DOHH2 (cell line): ENCODE measurements at regions not wholly inside any gene's neighbourhood (a gene's known extent, or its start where the extent isn't known, plus 50 kb on each side); places are given as distances from the start of the nearest gene placed in this dataset.

Experiments used
- H3F3A ChIP-seq: fragments of 200-600 bp; sonication (generic), shearing (Covaris generic); 2 replicates; pipeline ENCODE4 v1.6.0; 2016; ENCODE audit warnings: antibody characterized with exemption, mild to moderate bottlenecking; ENCODE audit not compliant: control insufficient read depth, insufficient read depth
- H3K27ac ChIP-seq: fragments of 200-600 bp; sonication (generic); 2 replicates; pipeline ENCODE4 v1.5.1; 2014; ENCODE audit warnings: low read depth, mild to moderate bottlenecking, low read length, moderate library complexity
- H3K27me3 ChIP-seq: fragments of 200-600 bp; sonication (generic); 2 replicates; pipeline ENCODE4 v1.6.1; 2014; ENCODE audit warnings: mild to moderate bottlenecking, low read length, mixed read lengths; ENCODE audit not compliant: control insufficient read depth
- H3K36me3 ChIP-seq: fragments of 200-600 bp; sonication (generic); 2 replicates; pipeline ENCODE4 v1.6.1; 2014; ENCODE audit warnings: mild to moderate bottlenecking, low read length, moderate library complexity, mixed read lengths; ENCODE audit not compliant: control insufficient read depth
- H3K4me1 ChIP-seq: fragments of 200-600 bp; sonication (generic); 2 replicates; pipeline ENCODE4 v1.6.1; 2014; ENCODE audit warnings: mild to moderate bottlenecking, low read length, mixed read lengths; ENCODE audit not compliant: control insufficient read depth
- H3K4me2 ChIP-seq: fragments of 200-600 bp; sonication (generic); 2 replicates; pipeline ENCODE4 v1.6.0; 2014; ENCODE audit warnings: mild to moderate bottlenecking, low read length, moderate library complexity
- H3K4me3 ChIP-seq: fragments of 200-600 bp; sonication (generic); 2 replicates; pipeline ENCODE4 v1.5.1; 2014; ENCODE audit warnings: mild to moderate bottlenecking, low read length, mixed read lengths
- H3K79me2 ChIP-seq: fragments of 200-600 bp; sonication (generic); 2 replicates; pipeline ENCODE4 v1.6.1; 2014; ENCODE audit warnings: mild to moderate bottlenecking, low read length, mixed read lengths; ENCODE audit not compliant: control insufficient read depth
- H3K9me2 ChIP-seq: fragments of 200-600 bp; sonication (generic); replicated peaks from 2 replicates; pipeline ENCODE4 v1.6.1; 2014; ENCODE audit warnings: mild to moderate bottlenecking, low read length, mixed read lengths; ENCODE audit not compliant: control insufficient read depth
- H3K9me3 ChIP-seq: fragments of 200-600 bp; sonication (generic); 2 replicates; pipeline ENCODE4 v1.6.1; 2014; ENCODE audit warnings: antibody characterized with exemption, low read length, mixed read lengths; ENCODE audit not compliant: control insufficient read depth, insufficient read depth
- H4K20me1 ChIP-seq: fragments of 200-600 bp; sonication (generic); 2 replicates; pipeline ENCODE4 v1.6.0; 2014; ENCODE audit warnings: low read depth, mild to moderate bottlenecking, antibody characterized with exemption, low read length, moderate library complexity; ENCODE audit not compliant: control insufficient read depth, insufficient read depth
- EZH2phosphoT487 ChIP-seq: fragments of 200-600 bp; sonication (generic); IDR thresholded peaks from 2 replicates; pipeline ENCODE4 v1.6.1; 2017; ENCODE audit warnings: borderline replicate concordance, mild to moderate bottlenecking, antibody characterized with exemption, low read length, moderate library complexity, mixed read lengths
- TF ChIP-seq, protein P1 (sequence below): fragments of 200-600 bp; sonication (generic); IDR thresholded peaks from one replicate; pipeline ENCODE4 v1.5.1; 2014; ENCODE audit warnings: antibody characterized with exemption, mild to moderate bottlenecking, low read depth, low read length; ENCODE audit not compliant: poor library complexity, severe bottlenecking

DNA sequence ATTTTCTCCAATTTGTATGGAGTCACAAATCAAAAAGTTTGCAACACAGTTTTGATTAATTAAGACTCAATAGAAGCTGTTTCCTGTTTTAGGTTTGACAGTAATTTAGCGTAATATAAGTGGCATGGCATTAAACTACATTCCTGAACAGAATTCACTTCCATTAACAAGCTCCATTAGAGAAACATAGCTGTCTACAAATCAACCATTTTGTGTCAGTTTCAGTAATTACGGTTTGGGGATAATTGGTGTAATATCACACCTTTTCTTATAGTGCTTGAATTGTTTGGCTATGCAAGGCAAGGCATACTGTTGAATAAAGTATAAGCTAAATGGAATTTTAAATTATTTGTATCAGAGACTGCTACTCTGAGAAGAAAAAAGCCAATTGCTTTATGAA is 585.5 kb downstream of the CBLN2 start:
- Histone ChIP-seq H3K4me2 (no peak overlapping the region), H3K79me2 (no peaks in the 10 kb centered on the region), H3K4me1 (no peaks in the 10 kb centered on the region), H3K36me3 (no peaks in the 10 kb centered on the region), H3K9me2 (no peaks in the 10 kb centered on the region), H3K4me3 (no peak overlapping the region), H4K20me1 (no peaks in the 10 kb centered on the region), H3K27ac (no peak overlapping the region), H3K27me3 (no peaks in the 10 kb centered on the region), H3F3A (no peaks in the 10 kb centered on the region), H3K9me3 (no peaks in the 10 kb centered on the region; the same call in 1 of the 2 replicates)
- TF ChIP-seq, protein P1, sequence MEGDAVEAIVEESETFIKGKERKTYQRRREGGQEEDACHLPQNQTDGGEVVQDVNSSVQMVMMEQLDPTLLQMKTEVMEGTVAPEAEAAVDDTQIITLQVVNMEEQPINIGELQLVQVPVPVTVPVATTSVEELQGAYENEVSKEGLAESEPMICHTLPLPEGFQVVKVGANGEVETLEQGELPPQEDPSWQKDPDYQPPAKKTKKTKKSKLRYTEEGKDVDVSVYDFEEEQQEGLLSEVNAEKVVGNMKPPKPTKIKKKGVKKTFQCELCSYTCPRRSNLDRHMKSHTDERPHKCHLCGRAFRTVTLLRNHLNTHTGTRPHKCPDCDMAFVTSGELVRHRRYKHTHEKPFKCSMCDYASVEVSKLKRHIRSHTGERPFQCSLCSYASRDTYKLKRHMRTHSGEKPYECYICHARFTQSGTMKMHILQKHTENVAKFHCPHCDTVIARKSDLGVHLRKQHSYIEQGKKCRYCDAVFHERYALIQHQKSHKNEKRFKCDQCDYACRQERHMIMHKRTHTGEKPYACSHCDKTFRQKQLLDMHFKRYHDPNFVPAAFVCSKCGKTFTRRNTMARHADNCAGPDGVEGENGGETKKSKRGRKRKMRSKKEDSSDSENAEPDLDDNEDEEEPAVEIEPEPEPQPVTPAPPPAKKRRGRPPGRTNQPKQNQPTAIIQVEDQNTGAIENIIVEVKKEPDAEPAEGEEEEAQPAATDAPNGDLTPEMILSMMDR = no peak
- TF ChIP-seq EZH2phosphoT487 = no peak

DNA sequence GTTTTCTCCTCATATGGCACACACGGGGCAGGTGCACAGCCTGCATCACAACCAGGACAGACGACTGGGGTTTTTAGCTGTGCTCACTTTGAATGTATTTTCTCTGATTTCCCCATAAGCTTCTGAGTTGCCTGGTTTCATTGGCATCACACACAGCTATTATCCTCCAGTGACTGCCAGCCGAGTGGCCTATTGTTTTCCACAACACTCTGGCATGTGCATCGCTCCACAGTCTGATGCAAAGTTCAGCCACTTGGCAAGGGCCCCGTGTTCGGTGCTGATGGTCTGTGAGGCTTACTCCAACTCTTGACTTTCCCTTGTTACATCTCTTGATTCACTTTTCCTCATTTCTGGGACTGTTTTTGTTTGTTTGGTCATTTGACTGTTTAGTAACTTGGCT is 593.1 kb downstream of the CBLN2 start:
- H3K9me3 ChIP-seq = no peaks in the 10 kb centered on the region
- no peak for TF ChIP-seq EZH2phosphoT487
- TF ChIP-seq, protein P1 = no peak

DNA sequence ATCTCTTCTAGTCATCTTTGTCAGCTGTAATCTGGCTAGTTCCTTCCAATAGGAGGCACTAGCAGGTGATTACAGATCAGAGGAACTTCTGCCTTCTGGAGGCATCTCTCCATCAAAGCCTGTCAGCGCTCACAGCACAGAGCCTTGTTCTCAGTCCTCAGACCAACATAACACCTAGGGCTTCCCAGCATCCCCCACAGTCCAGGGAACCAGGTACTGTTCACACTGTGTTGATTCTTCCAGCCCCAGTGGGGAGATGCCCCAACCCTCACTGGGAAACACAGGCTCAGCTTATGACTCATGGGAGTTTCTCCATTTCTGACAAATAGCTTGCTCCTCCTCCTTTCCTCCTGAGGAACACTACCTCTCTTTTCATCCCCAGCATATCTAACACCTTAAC is 601.7 kb downstream of the CBLN2 start:
- H3K9me3 ChIP-seq = no peaks in the 10 kb centered on the region
- H3K9me2 ChIP-seq = no peaks in the 10 kb centered on the region
- no peaks in the 10 kb centered on the region for H4K20me1 ChIP-seq
- no peaks in the 10 kb centered on the region for H3K27me3 ChIP-seq
- no peak overlapping the region for H3K4me2 ChIP-seq
- no peaks in the 10 kb centered on the region for H3K79me2 ChIP-seq
- H3F3A ChIP-seq = no peaks in the 10 kb centered on the region
- no peaks in the 10 kb centered on the region for H3K36me3 ChIP-seq
- no peak overlapping the region for H3K27ac ChIP-seq
- TF ChIP-seq, protein P1 = no peak
- no peak for TF ChIP-seq EZH2phosphoT487
- no peaks in the 10 kb centered on the region for H3K4me1 ChIP-seq
- H3K4me3 ChIP-seq = no peak overlapping the region

More for the DNA sequence above, 593.1 kb downstream of the CBLN2 start:
- no peaks in the 10 kb centered on the region for H3K27me3 ChIP-seq
- H3K27ac ChIP-seq = no peak overlapping the region
- H3K9me2 ChIP-seq = no peaks in the 10 kb centered on the region
- H3K4me1 ChIP-seq = no peaks in the 10 kb centered on the region
- no peaks in the 10 kb centered on the region for H3K36me3 ChIP-seq
- H3K4me2 ChIP-seq = no peak overlapping the region
- no peaks in the 10 kb centered on the region for H3F3A ChIP-seq
- H3K4me3 ChIP-seq = no peak overlapping the region
- H3K79me2 ChIP-seq = no peaks in the 10 kb centered on the region
- H4K20me1 ChIP-seq = no peaks in the 10 kb centered on the region

DNA sequence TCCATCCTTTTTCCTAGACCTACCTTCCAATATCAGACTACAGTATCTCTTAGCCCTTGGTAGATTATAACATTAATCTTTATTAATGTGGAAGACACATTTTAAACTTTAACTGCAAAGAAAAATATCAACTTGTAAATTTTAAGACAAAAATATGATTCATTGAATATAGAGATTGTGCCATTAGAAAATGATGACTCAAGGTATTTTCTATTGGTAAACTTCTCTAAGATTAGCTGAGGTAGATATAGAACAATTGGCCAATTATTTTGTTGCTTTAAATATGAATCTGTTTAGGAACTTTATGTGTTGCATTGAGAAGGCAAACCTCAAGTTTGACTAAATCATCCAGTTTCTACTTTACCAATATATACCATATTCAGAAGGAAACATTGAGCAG is 604.7 kb downstream of the CBLN2 start:
- Histone ChIP-seq H3K9me2 (no peaks in the 10 kb centered on the region), H3K79me2 (no peaks in the 10 kb centered on the region), H3K9me3 (no peaks in the 10 kb centered on the region), H3K27me3 (no peaks in the 10 kb centered on the region), H3K4me2 (no peak overlapping the region), H3K4me3 (no peak overlapping the region), H3K27ac (no peak overlapping the region), H3F3A (no peaks in the 10 kb centered on the region), H4K20me1 (no peaks in the 10 kb centered on the region), H3K4me1 (no peaks in the 10 kb centered on the region), H3K36me3 (no peaks in the 10 kb centered on the region)
- no peak for TF ChIP-seq EZH2phosphoT487
- TF ChIP-seq, protein P1 = no peak
